ENCODE measurements at regions not wholly inside any gene's neighbourhood (a gene's known extent, or its start where the extent isn't known, plus 50 kb on each side); places are given as distances from the start of the nearest gene placed in this dataset.

DNA sequence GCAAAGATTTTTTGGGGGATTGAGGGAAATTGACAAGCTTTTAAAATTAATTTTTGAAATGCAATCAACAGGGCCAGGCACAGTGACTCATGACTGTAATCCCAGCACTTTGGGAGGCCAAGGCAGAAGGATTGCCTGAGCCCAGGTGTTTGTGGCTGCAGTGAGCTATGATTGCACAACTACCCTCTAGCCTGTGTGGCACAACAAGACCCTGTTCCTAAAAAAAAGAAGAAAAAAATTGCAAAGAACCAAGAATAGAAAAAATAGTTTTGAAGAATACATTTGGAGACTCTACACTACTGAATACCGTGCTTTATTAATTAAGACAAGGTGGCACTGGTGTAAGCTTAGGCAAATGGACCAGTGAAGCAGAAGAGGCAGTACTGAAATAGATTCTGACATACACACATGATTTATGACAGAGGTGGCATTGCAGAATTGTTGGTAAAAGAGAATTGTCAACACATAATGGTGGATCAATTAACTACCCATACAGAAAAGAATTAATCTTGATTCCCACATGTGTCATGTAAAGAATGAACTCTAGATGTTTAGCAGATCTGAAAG, 443.3 kb upstream of the ATP11B start:
- in situ Hi-C loops (cut with MboI; ENCODE audit: low sequenced_read_pairs, unreplicated experiment): no loop called here
- TF ChIP-seq, protein P1, sequence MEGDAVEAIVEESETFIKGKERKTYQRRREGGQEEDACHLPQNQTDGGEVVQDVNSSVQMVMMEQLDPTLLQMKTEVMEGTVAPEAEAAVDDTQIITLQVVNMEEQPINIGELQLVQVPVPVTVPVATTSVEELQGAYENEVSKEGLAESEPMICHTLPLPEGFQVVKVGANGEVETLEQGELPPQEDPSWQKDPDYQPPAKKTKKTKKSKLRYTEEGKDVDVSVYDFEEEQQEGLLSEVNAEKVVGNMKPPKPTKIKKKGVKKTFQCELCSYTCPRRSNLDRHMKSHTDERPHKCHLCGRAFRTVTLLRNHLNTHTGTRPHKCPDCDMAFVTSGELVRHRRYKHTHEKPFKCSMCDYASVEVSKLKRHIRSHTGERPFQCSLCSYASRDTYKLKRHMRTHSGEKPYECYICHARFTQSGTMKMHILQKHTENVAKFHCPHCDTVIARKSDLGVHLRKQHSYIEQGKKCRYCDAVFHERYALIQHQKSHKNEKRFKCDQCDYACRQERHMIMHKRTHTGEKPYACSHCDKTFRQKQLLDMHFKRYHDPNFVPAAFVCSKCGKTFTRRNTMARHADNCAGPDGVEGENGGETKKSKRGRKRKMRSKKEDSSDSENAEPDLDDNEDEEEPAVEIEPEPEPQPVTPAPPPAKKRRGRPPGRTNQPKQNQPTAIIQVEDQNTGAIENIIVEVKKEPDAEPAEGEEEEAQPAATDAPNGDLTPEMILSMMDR (IDR thresholded peaks at IDR 0.05; ENCODE audit: borderline replicate concordance, control extremely low read depth, extremely low read depth, insufficient read depth, missing control alignments): no peak
- DNase-seq (ENCODE audit: low spot score): no peak

DNA sequence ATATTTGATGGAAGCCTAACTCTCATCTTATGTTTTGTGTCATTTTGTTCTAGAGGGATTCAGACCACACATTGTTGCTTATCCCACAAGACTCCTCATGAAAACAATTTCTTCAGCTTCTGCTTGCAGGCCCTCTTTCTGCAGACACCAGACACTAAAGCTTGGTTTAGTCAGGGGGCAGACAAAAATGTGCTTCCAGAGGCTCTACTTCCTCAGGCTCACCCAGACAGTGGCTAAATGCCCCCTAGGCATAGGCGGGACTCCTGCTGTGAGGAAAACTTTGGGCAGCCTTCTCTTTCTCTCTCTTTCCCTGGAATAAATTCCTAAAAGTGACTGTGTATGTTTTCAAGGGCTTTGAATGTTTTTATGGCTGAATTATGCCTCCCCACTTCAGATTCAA, 435.4 kb upstream of the ATP11B start:
- in situ Hi-C loops (cut with MboI; ENCODE audit: low sequenced_read_pairs, unreplicated experiment): no loop called here
- TF ChIP-seq, protein P1 (IDR thresholded peaks at IDR 0.05; ENCODE audit: borderline replicate concordance, control extremely low read depth, extremely low read depth, insufficient read depth, missing control alignments): no peak
- DNase-seq (ENCODE audit: low spot score): no peak

DNA sequence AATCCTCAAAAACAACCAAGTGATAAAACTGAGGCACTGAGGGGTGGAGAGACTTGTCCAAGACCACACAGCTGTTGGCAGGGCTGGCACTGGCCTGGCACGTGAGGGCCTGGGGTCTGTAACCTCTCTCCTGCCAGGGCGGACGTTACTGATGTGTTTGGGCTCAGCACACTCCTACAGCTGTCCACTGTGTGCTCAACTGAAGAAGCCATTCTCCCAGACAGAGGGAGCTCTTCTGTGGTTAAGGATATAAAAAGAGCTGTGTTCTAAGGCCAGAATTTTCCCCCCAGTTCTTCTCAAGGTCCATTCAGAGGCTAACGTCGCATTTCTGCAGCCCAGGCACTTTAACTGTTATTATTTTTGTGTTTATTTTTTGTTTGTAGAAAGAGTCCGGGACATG, 429.0 kb upstream of the ATP11B start:
- no peak for DNase-seq (ENCODE audit: low spot score)
- TF ChIP-seq, protein P1 (IDR thresholded peaks at IDR 0.05; ENCODE audit: borderline replicate concordance, control extremely low read depth, extremely low read depth, insufficient read depth, missing control alignments): no peak
- in situ Hi-C loops (cut with MboI; ENCODE audit: low sequenced_read_pairs, unreplicated experiment): no loop called here

DNA sequence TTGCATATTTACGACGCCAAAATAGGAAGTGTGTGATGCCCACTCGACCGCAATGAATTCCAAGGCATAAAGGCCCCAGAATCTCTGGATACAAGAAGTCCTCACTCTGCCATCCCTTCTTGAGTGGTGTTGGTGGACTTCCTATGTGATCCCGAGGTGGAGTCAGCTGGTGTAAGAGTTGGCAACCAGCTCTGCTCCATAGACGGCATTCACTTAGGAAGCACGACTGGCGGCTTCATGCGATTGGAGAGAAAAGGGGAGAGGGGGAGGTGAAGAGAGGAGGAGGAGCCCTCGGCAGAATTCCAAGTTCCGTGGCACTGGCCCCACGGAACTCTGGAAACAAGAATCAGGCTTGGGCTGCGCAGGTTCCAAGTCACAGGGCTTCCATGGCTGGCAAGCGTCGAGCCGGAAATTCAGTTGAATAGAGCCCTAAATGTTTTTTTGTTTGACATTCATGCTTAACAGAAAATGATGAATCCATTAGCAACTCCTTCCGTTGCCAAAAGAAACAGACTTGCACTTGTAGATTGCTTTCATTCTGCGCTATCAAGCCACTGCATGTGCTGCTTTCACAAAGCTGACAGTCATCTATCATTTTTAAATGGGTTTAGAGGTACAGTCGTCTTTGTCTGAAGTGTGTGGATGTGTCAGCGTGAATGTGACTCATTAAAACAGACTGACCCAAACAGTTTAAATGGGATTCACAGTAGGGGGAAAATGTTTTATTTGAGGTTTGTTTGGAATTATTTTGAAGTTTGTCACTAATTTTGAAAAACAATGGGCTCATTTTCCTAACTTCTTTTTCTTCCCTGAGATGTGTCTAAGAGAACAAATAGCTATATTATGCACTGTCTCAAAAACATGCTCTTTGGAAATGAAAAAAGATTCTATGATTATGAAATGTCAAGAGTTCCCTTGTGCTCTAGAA, 428.3 kb upstream of the ATP11B start:
- TF ChIP-seq, protein P1 (IDR thresholded peaks at IDR 0.05; ENCODE audit: borderline replicate concordance, control extremely low read depth, extremely low read depth, insufficient read depth, missing control alignments): no peak
- no peak for DNase-seq (ENCODE audit: low spot score)
- in situ Hi-C loops (cut with MboI; ENCODE audit: low sequenced_read_pairs, unreplicated experiment): no loop called here

DNA sequence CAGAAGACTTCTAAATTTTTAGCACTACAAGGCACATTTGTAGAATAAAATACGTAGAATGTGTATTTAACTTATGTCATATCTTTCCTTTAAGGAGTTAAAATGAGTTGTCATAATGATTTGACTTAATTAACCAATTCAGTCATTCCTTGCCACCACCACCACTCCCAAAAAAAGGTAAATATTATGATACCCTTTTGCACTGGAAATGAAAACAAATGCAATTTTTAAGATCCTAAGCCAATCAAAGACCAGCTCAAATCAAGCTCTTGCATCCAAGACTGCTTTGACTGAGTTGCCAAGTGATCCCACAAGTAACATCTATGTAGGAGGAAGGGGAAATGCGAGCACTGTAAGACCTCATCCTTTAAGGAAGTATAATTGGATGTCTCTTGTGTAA, 426.6 kb upstream of the ATP11B start:
- TF ChIP-seq, protein P1 (IDR thresholded peaks at IDR 0.05; ENCODE audit: borderline replicate concordance, control extremely low read depth, extremely low read depth, insufficient read depth, missing control alignments): no peak
- in situ Hi-C loops (cut with MboI; ENCODE audit: low sequenced_read_pairs, unreplicated experiment): no loop called here
- no peak for DNase-seq (ENCODE audit: low spot score)

DNA sequence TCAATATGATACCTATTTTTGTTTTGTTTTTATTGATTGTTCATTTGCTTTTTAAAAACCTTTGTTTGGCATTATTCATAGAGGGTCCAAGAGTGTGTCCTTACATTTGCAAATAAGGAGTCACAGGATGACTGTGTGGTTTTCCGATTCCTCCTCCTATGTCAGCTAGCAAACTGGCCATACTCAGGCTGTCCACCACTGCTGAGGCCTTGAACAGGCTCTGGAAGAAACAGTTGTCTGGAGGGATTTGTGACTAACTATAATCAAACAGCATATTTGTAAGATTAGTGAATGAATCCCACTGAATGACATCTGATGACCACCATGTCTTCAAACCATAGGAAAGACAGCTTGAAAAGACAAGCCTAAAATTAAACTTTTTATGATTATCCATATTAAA, 423.4 kb upstream of the ATP11B start:
- DNase-seq (ENCODE audit: low spot score): no peak
- TF ChIP-seq, protein P1 (IDR thresholded peaks at IDR 0.05; ENCODE audit: borderline replicate concordance, control extremely low read depth, extremely low read depth, insufficient read depth, missing control alignments): no peak
- in situ Hi-C loops (cut with MboI; ENCODE audit: low sequenced_read_pairs, unreplicated experiment): no loop called here
